Stomach (tissue), 8 donors: ENCODE measurements at regions not wholly inside any gene's neighbourhood (a gene's known extent, or its start where the extent isn't known, plus 50 kb on each side); places are given as distances from the start of the nearest gene placed in this dataset.

Experiments used
- DNase-seq, 2 donors: peaks; one replicate each; pipeline versions ENCODE4 v3.0.0 to v3.0.0-alpha.2; 2013 to 2019
- H3K27ac ChIP-seq, 5 donors: fragments of 200-600 bp in 4 of 5; sonication (generic) in 4 of 5; one replicate each; pipeline ENCODE4 v1.5.1; 2013 to 2019; ENCODE audit warnings: mild to moderate bottlenecking in 1 of 5, moderate library complexity in 1 of 5
- H3K27me3 ChIP-seq, 3 donors: fragments of 200-600 bp; sonication (generic); one replicate each; pipeline ENCODE4 v1.5.1; 2017 to 2019; ENCODE audit warnings: mixed run types in 1 of 3
- H3K36me3 ChIP-seq, 4 donors: fragments of 200-600 bp; sonication (generic); 1 replicate in 3 of 4; 2 replicates in 1 of 4; pipeline ENCODE4 v1.5.1; 2016 to 2019
- H3K4me1 ChIP-seq, 4 donors: fragments of 200-600 bp; sonication (generic); one replicate each; pipeline ENCODE4 v1.5.1; 2016 to 2019
- H3K4me3 ChIP-seq, 4 donors: fragments of 200-600 bp; sonication (generic) in 3 of 4; one replicate each; pipeline ENCODE4 v1.5.1; 2016 to 2019; ENCODE audit warnings: mild to moderate bottlenecking in 1 of 4
- H3K9me3 ChIP-seq, 4 donors: fragments of 200-600 bp; sonication (generic); one replicate each; pipeline ENCODE4 v1.5.1; 2016 to 2019
- CTCF ChIP-seq, 7 experiments: fragments of 450-650 bp in 4 of 7; fragments of 200-600 bp in 3 of 7; sonication (generic) in 3 of 7; IDR thresholded peaks; one replicate each; pipeline ENCODE4 v1.5.1; 2016 to 2019; ENCODE audit warnings: antibody characterized with exemption in 7 of 7, control low read depth in 2 of 7, mild to moderate bottlenecking in 1 of 7
- EP300 ChIP-seq: sonication (generic); formaldehyde crosslinking; IDR thresholded peaks from one replicate; pipeline ENCODE4 v1.6.1; 2017; ENCODE audit warnings: antibody characterized with exemption
- POLR2A ChIP-seq, 4 donors: fragments of 450-650 bp; IDR thresholded peaks; one replicate each; pipeline ENCODE4 v1.6.1; 2016; ENCODE audit warnings: antibody characterized with exemption in 4 of 4, control low read depth in 2 of 4, mild to moderate bottlenecking in 1 of 4, moderate library complexity in 1 of 4
- POLR2AphosphoS5 ChIP-seq, 3 donors: sonication (generic); formaldehyde crosslinking; IDR thresholded peaks; one replicate each; pipeline ENCODE4 v1.6.1; 2016; ENCODE audit warnings: antibody characterized with exemption in 3 of 3
- WGBS, 5 donors: extraction: QIAGEN DNeasy Blood & Tissue Kit in 3 of 5; methylation state at CpG; one replicate each; pipeline versions ENCODE4 v1.1.5 to v1.1.7; 2013 to 2018; 5-methylcytosine and 5-hydroxymethylcytosine counted together
- intact Hi-C: fragments of 100-400 bp; cut with DNase I; formaldehyde crosslinking; loops from one replicate; pipeline ENCODE4 v1.15.1; 2023; ENCODE audit warnings: low total_unique reads
- donor health status: healthy with polysubstance abuse.
- donor health status: Bipolar disorder and iron deficiency.
- donor health status: healthy.

DNA sequence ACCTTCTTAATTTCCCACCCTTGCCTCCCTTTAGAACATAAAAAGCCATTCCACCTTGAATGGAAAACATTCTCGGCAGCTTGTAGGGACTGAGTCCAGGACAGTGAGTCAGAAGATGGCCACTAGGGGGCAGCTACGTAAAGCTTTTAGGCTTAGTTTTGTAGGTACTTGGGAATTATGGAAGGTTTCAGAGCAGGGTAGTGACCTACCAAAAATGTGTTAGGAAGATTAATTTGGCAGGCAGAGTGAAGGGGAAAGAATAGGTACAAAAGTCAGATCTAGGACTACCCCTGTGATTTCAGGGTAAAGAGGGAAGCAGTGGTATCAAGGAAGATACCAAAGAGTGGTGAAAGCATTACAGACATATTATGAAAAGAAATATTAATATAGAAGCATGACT lies 198.4 kb downstream of the NDFIP2 start:
- H3K36me3 ChIP-seq: no peaks in the 10 kb centered on the region
- H3K4me1 ChIP-seq: no peaks in the 10 kb centered on the region
- TF ChIP-seq POLR2A (IDR thresholded peaks at IDR 0.05) (no peak), CTCF (IDR thresholded peaks at IDR 0.05) (peak in 5 of 7 experiments; percentile 67 to 83 (median 71))
- no peak overlapping the region for H3K4me3 ChIP-seq
- H3K27me3 ChIP-seq: no peaks in the 10 kb centered on the region
- no peak overlapping the region for H3K27ac ChIP-seq
- intact Hi-C loops: no loop called here
- WGBS, 5 donors: 6 to 12% (median 9%) methylated on average over 2 of the region's 2 CpGs
- no peaks in the 10 kb centered on the region for H3K9me3 ChIP-seq
- peak; percentile 81 to 83 for DNase-seq

DNA sequence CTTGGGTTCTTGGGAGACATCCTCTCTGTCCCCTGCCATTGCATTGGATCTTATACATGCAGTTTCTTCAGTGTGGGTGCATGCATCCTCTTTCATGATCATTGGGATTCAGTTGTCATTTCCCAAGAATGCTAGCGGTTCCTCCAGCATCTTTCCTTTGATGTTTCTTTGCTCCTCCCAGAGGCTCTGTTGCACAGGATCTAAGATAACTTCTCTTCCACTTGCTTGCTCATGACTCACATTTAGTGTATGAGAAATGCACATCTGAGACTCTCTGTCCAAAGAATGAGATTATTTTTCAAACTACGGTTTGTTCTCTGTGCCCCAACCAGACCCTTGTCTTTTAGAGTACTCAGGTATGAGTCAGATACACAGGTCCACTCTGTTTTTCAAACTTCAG lies 197.1 kb downstream of the NDFIP2 start:
- TF ChIP-seq POLR2A (IDR thresholded peaks at IDR 0.05) (no peak), POLR2AphosphoS5 (IDR thresholded peaks at IDR 0.05) (no peak), CTCF (IDR thresholded peaks at IDR 0.05) (no peak), EP300 (no peak)

GRCh38 chr13:79675931-79676660 lies 195.1 kb downstream of the NDFIP2 start:
- Histone ChIP-seq H3K4me1 (no peaks in the 10 kb centered on the region), H3K27ac (no peak overlapping the region), H3K4me3 (no peak overlapping the region), H3K9me3 (no peaks in the 10 kb centered on the region), H3K36me3 (no peaks in the 10 kb centered on the region), H3K27me3 (no peaks in the 10 kb centered on the region)
- intact Hi-C loops: no loop called here
- TF ChIP-seq POLR2AphosphoS5 (IDR thresholded peaks at IDR 0.05): no peak
- no peak for TF ChIP-seq POLR2A (IDR thresholded peaks at IDR 0.05)
- no peak for TF ChIP-seq CTCF (IDR thresholded peaks at IDR 0.05)
- TF ChIP-seq EP300: no peak
- WGBS, 5 donors: 71 to 80% (median 73%) methylated on average over 7 of the region's 7 CpGs
- DNase-seq: peak in 1 of 2 donors; percentile 12

More for the DNA sequence above, 197.1 kb downstream of the NDFIP2 start:
- H3K9me3 ChIP-seq: no peaks in the 10 kb centered on the region
- intact Hi-C loops: no loop called here
- DNase-seq: no peak
- H3K27me3 ChIP-seq: no peaks in the 10 kb centered on the region
- H3K36me3 ChIP-seq: no peaks in the 10 kb centered on the region
- no peaks in the 10 kb centered on the region for H3K4me1 ChIP-seq
- H3K4me3 ChIP-seq: no peak overlapping the region
- 84 to 93% (median 89%) methylated on average over 2 of the region's 2 CpGs for WGBS, 5 donors
- H3K27ac ChIP-seq: no peak overlapping the region

DNA sequence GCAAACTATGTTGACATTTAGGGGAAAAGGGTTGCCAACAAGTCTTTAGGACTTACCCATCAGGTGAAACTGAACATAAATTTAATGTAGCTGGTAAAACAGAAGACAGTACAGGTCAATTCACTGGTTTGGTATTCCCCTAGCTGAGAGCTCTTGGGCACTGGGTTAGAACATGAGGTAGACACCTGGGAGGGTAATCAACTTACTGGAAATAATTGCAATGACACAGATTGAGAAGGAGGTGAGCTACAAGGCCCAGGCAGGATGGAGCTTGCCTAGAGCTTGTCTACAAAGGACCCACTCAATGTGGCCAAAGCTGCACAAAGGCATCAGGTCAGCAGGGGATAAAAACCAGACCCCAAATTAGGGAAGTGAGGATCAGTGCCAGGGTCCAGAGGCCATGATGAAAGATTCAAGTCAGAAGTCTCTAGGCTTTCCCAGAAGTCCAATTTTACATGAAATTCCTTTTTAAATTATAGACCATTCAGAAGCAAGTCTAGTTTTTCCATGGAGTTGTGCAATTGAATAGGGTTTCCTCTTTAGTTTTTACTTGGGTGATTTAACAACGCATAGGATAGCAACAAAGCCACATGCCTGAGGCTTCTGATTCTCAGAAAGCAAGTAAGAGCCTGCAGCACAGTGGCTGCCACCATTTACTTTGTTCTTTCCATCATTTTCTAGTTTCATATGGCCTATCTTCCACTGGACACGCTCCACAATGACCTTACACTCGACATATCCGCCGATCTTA lies 194.0 kb downstream of the NDFIP2 start:
- WGBS, 5 donors: 36 to 62% (median 50%) methylated on average over 5 of the region's 5 CpGs

More for the DNA sequence above, 194.0 kb downstream of the NDFIP2 start:
- Histone ChIP-seq H3K9me3 (no peaks in the 10 kb centered on the region), H3K36me3 (no peaks in the 10 kb centered on the region), H3K4me3 (no peak overlapping the region), H3K27me3 (no peaks in the 10 kb centered on the region), H3K27ac (no peak overlapping the region), H3K4me1 (no peaks in the 10 kb centered on the region)
- peak in 1 of 2 donors; percentile 14 for DNase-seq
- TF ChIP-seq EP300: no peak
- no peak for TF ChIP-seq POLR2A (IDR thresholded peaks at IDR 0.05)
- no peak for TF ChIP-seq POLR2AphosphoS5 (IDR thresholded peaks at IDR 0.05)
- TF ChIP-seq CTCF (IDR thresholded peaks at IDR 0.05): no peak
- intact Hi-C loops: no loop called here
